Gastroesophageal sphincter (tissue), 4 donors: ENCODE measurements at regions not wholly inside any gene's neighbourhood (a gene's known extent, or its start where the extent isn't known, plus 50 kb on each side); places are given as distances from the start of the nearest gene placed in this dataset.

ENCODE experiments used
- ATAC-seq: fragments of 150-250 bp; one replicate; pipeline ENCODE4 v1.9.1; 2016; ENCODE audit warnings: mild to moderate bottlenecking, moderate library complexity
- H3K27ac ChIP-seq, 4 donors: fragments of 200-600 bp; sonication (generic) in 3 of 4; 1 replicate in 3 of 4; 2 replicates in 1 of 4; pipeline ENCODE4 v1.5.1; 2016 to 2019
- H3K27me3 ChIP-seq: fragments of 200-600 bp; sonication (generic); one replicate; pipeline ENCODE4 v1.5.1; 2019
- H3K36me3 ChIP-seq, 2 donors: fragments of 200-600 bp; sonication (generic); one replicate each; pipeline ENCODE4 v1.5.1; 2019; ENCODE audit warnings: control low read depth in 1 of 2
- H3K4me1 ChIP-seq, 3 donors: fragments of 200-600 bp; sonication (generic); 1 replicate in 2 of 3; 2 replicates in 1 of 3; pipeline ENCODE4 v1.5.1; 2016 to 2019; ENCODE audit warnings: control low read depth in 2 of 3
- H3K4me3 ChIP-seq, 2 donors: fragments of 200-600 bp; sonication (generic); one replicate each; pipeline ENCODE4 v1.5.1; 2019; ENCODE audit warnings: mild to moderate bottlenecking in 1 of 2, moderate library complexity in 1 of 2
- H3K9me3 ChIP-seq, 3 donors: fragments of 200-600 bp; sonication (generic); one replicate each; pipeline ENCODE4 v1.5.1; 2017 to 2019; ENCODE audit warnings: control low read depth in 2 of 3
- CTCF ChIP-seq, 4 experiments: fragments of 200-600 bp in 2 of 4; fragments of 450-650 bp in 2 of 4; sonication (generic) in 1 of 4; IDR thresholded peaks; one replicate each; pipeline ENCODE4 v1.5.1; 2017 to 2019; ENCODE audit warnings: antibody characterized with exemption in 4 of 4, mild to moderate bottlenecking in 2 of 4, moderate library complexity in 2 of 4
- EP300 ChIP-seq: sonication (generic); formaldehyde crosslinking; IDR thresholded peaks from one replicate; pipeline ENCODE4 v1.6.1; 2017; ENCODE audit warnings: antibody characterized with exemption, mild to moderate bottlenecking
- POLR2A ChIP-seq, 2 donors: fragments of 450-650 bp; IDR thresholded peaks; one replicate each; pipeline ENCODE4 v1.6.1; 2017; ENCODE audit warnings: antibody characterized with exemption in 2 of 2, mild to moderate bottlenecking in 2 of 2, moderate library complexity in 1 of 2
- POLR2AphosphoS5 ChIP-seq: sonication (generic); formaldehyde crosslinking; IDR thresholded peaks from one replicate; pipeline ENCODE4 v1.6.1; 2017; ENCODE audit warnings: antibody characterized with exemption
- WGBS, 2 donors: methylation state at CpG; one replicate each; pipeline ENCODE4 v1.1.5; 2018; ENCODE audit warnings: low coverage in 1 of 2; 5-methylcytosine and 5-hydroxymethylcytosine counted together

DNA sequence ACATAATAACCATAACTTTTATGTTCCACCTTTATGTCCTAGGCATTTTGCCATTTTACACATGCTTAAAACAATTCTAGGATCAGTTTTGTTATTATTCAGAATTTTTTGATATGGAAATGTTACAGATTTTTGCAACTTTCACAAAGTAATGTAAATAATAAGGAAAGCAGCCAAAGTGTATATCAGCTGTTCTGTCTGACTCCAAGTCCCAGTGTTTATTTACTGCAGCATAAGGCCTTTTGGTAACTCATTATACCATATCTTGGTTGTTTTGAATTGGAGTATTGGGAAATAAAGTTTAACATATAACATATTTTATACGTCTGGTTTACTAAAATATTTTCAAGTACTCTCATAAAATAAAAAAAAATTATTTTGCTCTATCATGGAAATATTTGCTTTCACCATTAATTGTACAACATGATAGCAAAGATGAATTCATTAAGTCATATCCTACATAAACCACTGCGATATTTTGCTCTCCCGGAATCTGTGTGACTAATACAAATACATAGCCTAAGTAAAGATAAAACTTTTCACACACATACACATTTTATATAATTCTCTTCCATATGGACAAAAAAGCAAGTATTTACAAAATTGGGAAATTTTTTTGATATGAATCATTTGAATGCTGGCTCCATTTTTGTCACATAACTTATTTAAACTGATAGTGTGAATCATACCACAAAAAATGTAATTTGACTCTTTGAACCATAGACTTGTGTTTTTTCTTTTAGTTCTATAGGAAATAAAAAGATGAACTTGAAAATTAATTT, 399.0 kb downstream of the PABPC4L start:
- H3K4me3 ChIP-seq, result no peak overlapping the region
- H3K4me1 ChIP-seq, result no peaks in the 10 kb centered on the region
- WGBS, 2 donors, result 85 to 96% methylated on average over 3 of the region's 3 CpGs
- H3K9me3 ChIP-seq, result no peaks in the 10 kb centered on the region
- no peaks in the 10 kb centered on the region for H3K36me3 ChIP-seq
- no peak overlapping the region for H3K27ac ChIP-seq
- H3K27me3 ChIP-seq, result no peaks in the 10 kb centered on the region
- ATAC-seq, result no peak
- TF ChIP-seq CTCF (IDR thresholded peaks at IDR 0.05) (no peak), POLR2A (IDR thresholded peaks at IDR 0.05) (no peak), EP300 (no peak), POLR2AphosphoS5 (no peak)

DNA sequence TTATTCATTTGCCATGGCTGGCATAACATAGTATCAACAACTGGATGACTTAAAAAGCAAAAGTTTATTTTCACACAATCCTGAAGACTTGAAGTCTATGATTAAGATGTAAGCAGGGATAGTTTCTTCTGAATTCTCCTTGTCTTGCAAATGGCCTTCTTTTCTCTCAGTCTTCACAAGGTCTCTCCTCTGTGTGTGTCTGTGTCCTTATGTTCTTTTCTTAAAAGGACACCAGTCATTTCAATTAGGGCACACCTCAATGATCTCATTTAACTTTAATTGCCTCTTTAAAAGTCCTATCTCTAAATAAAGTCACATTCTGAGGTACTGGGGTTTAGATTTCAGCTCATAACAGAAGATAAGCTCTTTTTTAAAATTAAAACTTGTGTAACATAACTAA, 399.7 kb downstream of the PABPC4L start:
- no peaks in the 10 kb centered on the region for H3K4me1 ChIP-seq
- no peak for ATAC-seq

DNA sequence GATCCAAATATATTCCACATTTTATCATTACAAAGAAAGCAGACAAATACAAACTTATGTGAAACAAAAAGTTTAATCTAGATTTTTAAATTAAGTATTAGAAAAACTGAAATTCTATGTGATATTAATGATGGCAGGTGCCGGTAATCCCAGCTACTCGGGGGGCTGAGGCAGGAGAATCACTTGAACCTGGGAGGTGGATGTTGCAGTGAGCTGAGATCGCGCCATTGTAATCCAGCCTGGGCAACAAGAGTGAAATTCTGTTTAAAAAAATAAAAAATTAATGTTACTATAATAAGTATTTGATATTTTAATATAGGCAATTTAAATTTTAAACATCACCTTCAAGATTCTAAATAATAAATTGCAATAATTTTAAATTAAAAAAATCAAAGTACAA, 400.6 kb downstream of the PABPC4L start:
- Histone ChIP-seq H3K27me3 (no peaks in the 10 kb centered on the region), H3K27ac (no peak overlapping the region), H3K36me3 (no peaks in the 10 kb centered on the region), H3K9me3 (no peaks in the 10 kb centered on the region), H3K4me3 (no peak overlapping the region), H3K4me1 (no peaks in the 10 kb centered on the region)
- WGBS, 2 donors, result 91 to 94% methylated on average over 4 of the region's 4 CpGs
- no peak for TF ChIP-seq CTCF (IDR thresholded peaks at IDR 0.05)
- no peak for TF ChIP-seq POLR2A (IDR thresholded peaks at IDR 0.05)
- TF ChIP-seq EP300, result no peak
- TF ChIP-seq POLR2AphosphoS5, result no peak
- ATAC-seq, result no peak

More for the DNA sequence above, 399.7 kb downstream of the PABPC4L start:
- Histone ChIP-seq H3K27me3 (no peaks in the 10 kb centered on the region), H3K36me3 (no peaks in the 10 kb centered on the region), H3K4me3 (no peak overlapping the region), H3K9me3 (no peaks in the 10 kb centered on the region), H3K27ac (no peak overlapping the region)
- TF ChIP-seq POLR2A (IDR thresholded peaks at IDR 0.05) (no peak), EP300 (no peak), CTCF (IDR thresholded peaks at IDR 0.05) (no peak), POLR2AphosphoS5 (no peak)

DNA sequence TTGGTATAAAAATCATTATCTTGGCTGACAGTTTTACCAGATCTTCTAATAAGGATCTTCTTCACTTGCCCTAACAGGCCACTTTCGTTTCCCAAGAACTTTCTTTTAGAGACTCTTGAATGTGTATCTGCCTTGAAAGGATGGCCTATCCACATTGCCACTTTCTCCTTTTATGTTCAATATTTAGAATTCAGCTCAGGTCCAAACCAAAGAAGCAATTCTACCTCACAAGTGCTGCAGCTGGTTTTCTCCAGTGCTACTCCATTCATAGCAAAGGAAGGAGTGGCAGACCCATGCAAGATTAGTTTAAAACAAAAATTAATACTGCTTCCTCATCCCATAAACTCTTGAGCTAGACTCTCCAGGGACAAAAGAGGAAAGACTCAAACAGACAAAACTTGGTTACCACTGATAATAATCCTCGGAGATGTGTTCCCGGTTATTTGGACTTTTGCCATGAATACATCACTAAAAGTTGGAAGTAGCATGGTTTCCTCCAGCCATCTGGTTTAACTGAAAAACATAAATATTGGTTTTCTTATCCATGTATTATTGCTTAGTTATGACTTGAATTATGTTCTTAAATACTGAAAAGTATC, 401.8 kb downstream of the PABPC4L start:
- Histone ChIP-seq H3K9me3 (no peaks in the 10 kb centered on the region), H3K27me3 (no peaks in the 10 kb centered on the region), H3K36me3 (no peaks in the 10 kb centered on the region), H3K4me1 (no peaks in the 10 kb centered on the region), H3K27ac (no peak overlapping the region), H3K4me3 (no peak overlapping the region)
- TF ChIP-seq POLR2AphosphoS5, result no peak
- TF ChIP-seq EP300, result no peak
- no peak for TF ChIP-seq POLR2A (IDR thresholded peaks at IDR 0.05)
- no peak for TF ChIP-seq CTCF (IDR thresholded peaks at IDR 0.05)
- 47 to 51% methylated on average over 3 of the region's 3 CpGs for WGBS, 2 donors
- ATAC-seq, result no peak

- TF ChIP-seq EP300, result no peak
- TF ChIP-seq POLR2A (IDR thresholded peaks at IDR 0.05), result no peak
- no peak for TF ChIP-seq CTCF (IDR thresholded peaks at IDR 0.05)
- TF ChIP-seq POLR2AphosphoS5, result no peak
- H3K4me3 ChIP-seq, result no peak overlapping the region
- H3K9me3 ChIP-seq, result no peaks in the 10 kb centered on the region
- H3K27ac ChIP-seq, result no peak overlapping the region
- WGBS, 2 donors, result 75 to 78% methylated on average over 2 of the region's 2 CpGs
- no peaks in the 10 kb centered on the region for H3K27me3 ChIP-seq
- H3K36me3 ChIP-seq, result no peaks in the 10 kb centered on the region
- no peak for ATAC-seq
- no peaks in the 10 kb centered on the region for H3K4me1 ChIP-seq
Observed at GRCh38 chr4:133777661-133778060, 423.9 kb downstream of the PABPC4L start.
